Astrocyte (in vitro differentiated cells and primary cell): ENCODE measurements at regions not wholly inside any gene's neighbourhood (a gene's known extent, or its start where the extent isn't known, plus 50 kb on each side); places are given as distances from the start of the nearest gene placed in this dataset.

Experiments used
- DNase-seq: peaks from one replicate; pipeline ENCODE4 v3.0.0-alpha.2; 2010; ENCODE audit warnings: low read depth
- FAIRE-seq: peaks from 2 replicates; lab custom pipeline; 2011; peaks lifted over from hg19 to GRCh38; lab: Jason Lieb, UNC
- H2AFZ ChIP-seq: 2 replicates; pipeline ENCODE4 v1.6.0; 2012; ENCODE audit warnings: low read depth, low read length, inconsistent platforms
- H3K27ac ChIP-seq: 2 replicates; pipeline ENCODE4 v1.5.1; 2011; ENCODE audit warnings: low read depth, low read length, inconsistent platforms
- H3K27me3 ChIP-seq: 2 replicates; pipeline ENCODE4 v1.6.0; 2011; ENCODE audit warnings: low read length, inconsistent platforms; ENCODE audit not compliant: insufficient read depth
- H3K36me3 ChIP-seq: 2 replicates; pipeline ENCODE4 v1.5.1; 2011; ENCODE audit warnings: low read length, inconsistent platforms; ENCODE audit not compliant: insufficient read depth
- H3K4me1 ChIP-seq: 2 replicates; pipeline ENCODE4 v1.5.1; 2011; ENCODE audit warnings: low read length, inconsistent platforms; ENCODE audit not compliant: insufficient read depth
- H3K4me2 ChIP-seq: 2 replicates; pipeline ENCODE4 v1.6.0; 2012; ENCODE audit warnings: low read length, inconsistent platforms
- H3K4me3 ChIP-seq: 2 replicates; pipeline ENCODE4 v1.5.1; 2011; ENCODE audit warnings: low read depth, mild to moderate bottlenecking, low read length, inconsistent platforms; ENCODE audit not compliant: insufficient read depth
- H3K79me2 ChIP-seq: 2 replicates; pipeline ENCODE4 v1.6.0; 2012; ENCODE audit warnings: mild to moderate bottlenecking, low read length, inconsistent platforms; ENCODE audit not compliant: insufficient read depth
- H3K9ac ChIP-seq: 2 replicates; pipeline ENCODE4 v1.6.0; 2012; ENCODE audit warnings: mild to moderate bottlenecking, low read length, inconsistent platforms
- H3K9me3 ChIP-seq: 2 replicates; pipeline ENCODE4 v1.5.1; 2012; ENCODE audit warnings: low read depth, mild to moderate bottlenecking, low read length, inconsistent platforms; ENCODE audit not compliant: insufficient read depth
- H4K20me1 ChIP-seq: 2 replicates; pipeline ENCODE4 v1.6.0; 2012; ENCODE audit warnings: low read length, inconsistent platforms; ENCODE audit not compliant: insufficient read depth
- H3K27ac Mint-ChIP-seq: one replicate; pipeline ENCODE4 v1.8.0; 2021; ENCODE audit warnings: mild to moderate bottlenecking, mixed read lengths; ENCODE audit not compliant: unreplicated experiment
- H3K27me3 Mint-ChIP-seq: one replicate; pipeline ENCODE4 v1.8.0; 2021; ENCODE audit warnings: low read depth, mixed read lengths; ENCODE audit not compliant: unreplicated experiment
- H3K36me3 Mint-ChIP-seq: one replicate; pipeline ENCODE4 v1.8.0; 2021; ENCODE audit warnings: low read depth, mixed read lengths; ENCODE audit not compliant: unreplicated experiment
- H3K4me1 Mint-ChIP-seq: one replicate; pipeline ENCODE4 v1.8.0; 2021; ENCODE audit warnings: low read depth, mixed read lengths; ENCODE audit not compliant: unreplicated experiment
- H3K4me3 Mint-ChIP-seq: one replicate; pipeline ENCODE4 v1.8.0; 2021; ENCODE audit warnings: mild to moderate bottlenecking, moderate library complexity, mixed read lengths; ENCODE audit not compliant: unreplicated experiment
- H3K9me3 Mint-ChIP-seq: one replicate; pipeline ENCODE4 v1.8.0; 2021; ENCODE audit warnings: mild to moderate bottlenecking, mixed read lengths; ENCODE audit not compliant: unreplicated experiment
- EZH2 ChIP-seq: IDR thresholded peaks from 2 replicates; pipeline ENCODE4 v1.6.1; 2012; ENCODE audit warnings: mild to moderate bottlenecking, low read length, inconsistent platforms; ENCODE audit not compliant: insufficient read depth
- TF ChIP-seq, protein P1 (sequence below): IDR thresholded peaks from 2 replicates; pipeline ENCODE4 v1.5.1; 2011; ENCODE audit warnings: low read depth, mild to moderate bottlenecking, inconsistent platforms, low read length, moderate library complexity; ENCODE audit not compliant: insufficient read depth

DNA sequence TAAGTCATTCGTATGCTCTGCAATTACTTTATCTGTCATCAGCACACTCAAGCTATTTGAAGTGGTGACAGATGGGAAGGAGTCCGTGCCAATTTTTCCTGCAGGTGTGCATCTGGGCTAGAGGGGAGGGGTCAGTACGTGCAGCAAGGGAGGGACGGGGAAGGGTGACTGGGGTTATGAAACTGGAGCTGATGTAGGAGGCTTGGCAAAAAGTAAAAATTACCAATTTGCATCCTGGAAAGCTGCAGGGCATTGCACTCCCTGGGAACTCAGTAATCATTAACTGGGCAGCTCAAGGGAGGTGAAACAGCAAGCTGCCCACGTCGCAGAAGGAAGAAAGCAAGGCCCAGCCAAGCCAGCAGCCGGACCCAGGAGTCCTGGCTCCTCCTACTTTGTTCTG is 87.1 kb upstream of the TMEM45B start:
- TF ChIP-seq, protein P1, sequence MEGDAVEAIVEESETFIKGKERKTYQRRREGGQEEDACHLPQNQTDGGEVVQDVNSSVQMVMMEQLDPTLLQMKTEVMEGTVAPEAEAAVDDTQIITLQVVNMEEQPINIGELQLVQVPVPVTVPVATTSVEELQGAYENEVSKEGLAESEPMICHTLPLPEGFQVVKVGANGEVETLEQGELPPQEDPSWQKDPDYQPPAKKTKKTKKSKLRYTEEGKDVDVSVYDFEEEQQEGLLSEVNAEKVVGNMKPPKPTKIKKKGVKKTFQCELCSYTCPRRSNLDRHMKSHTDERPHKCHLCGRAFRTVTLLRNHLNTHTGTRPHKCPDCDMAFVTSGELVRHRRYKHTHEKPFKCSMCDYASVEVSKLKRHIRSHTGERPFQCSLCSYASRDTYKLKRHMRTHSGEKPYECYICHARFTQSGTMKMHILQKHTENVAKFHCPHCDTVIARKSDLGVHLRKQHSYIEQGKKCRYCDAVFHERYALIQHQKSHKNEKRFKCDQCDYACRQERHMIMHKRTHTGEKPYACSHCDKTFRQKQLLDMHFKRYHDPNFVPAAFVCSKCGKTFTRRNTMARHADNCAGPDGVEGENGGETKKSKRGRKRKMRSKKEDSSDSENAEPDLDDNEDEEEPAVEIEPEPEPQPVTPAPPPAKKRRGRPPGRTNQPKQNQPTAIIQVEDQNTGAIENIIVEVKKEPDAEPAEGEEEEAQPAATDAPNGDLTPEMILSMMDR, result no peak
- TF ChIP-seq EZH2, result no peak
- no peak overlapping the region for H3K27ac Mint-ChIP-seq
- FAIRE-seq, result no peak
- no peaks in the 10 kb centered on the region for H3K9me3 ChIP-seq
- H3K4me1 ChIP-seq, result no peaks in the 10 kb centered on the region
- no peaks in the 10 kb centered on the region for H3K27me3 ChIP-seq
- no peak overlapping the region for H3K27ac ChIP-seq
- H2AFZ ChIP-seq, result no peak overlapping the region
- H3K9me3 Mint-ChIP-seq, result no peaks in the 10 kb centered on the region
- H4K20me1 ChIP-seq, result no peaks in the 10 kb centered on the region
- no peaks in the 10 kb centered on the region for H3K79me2 ChIP-seq
- H3K4me3 Mint-ChIP-seq, result no peak overlapping the region
- no peak overlapping the region for H3K4me3 ChIP-seq
- DNase-seq, result no peak
- no peak overlapping the region for H3K4me2 ChIP-seq
- no peaks in the 10 kb centered on the region for H3K36me3 Mint-ChIP-seq
- peaks cover 44% of the 10 kb centered on the region for H3K27me3 Mint-ChIP-seq
- no peak overlapping the region for H3K9ac ChIP-seq
- H3K36me3 ChIP-seq, result no peaks in the 10 kb centered on the region
- H3K4me1 Mint-ChIP-seq, result peaks cover 3% of the 10 kb centered on the region

DNA sequence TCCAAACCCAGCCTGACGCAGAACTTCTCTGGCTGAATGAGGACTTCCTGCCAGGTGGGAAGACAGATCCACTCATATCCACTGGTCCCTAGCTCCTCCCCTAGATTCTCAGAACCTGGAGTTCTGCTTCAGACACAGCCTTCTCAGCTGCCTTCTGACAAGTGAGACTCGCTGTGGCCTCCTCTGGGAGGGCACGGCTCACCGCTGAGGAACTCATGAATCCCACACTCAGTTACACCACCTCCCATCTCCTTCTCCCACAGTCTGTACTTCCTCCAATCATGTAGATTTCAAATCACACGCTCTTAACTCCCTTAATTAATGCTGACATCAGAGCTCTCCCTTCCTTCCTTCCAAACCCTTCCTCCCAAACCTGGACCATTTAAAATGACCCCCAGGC is 86.4 kb upstream of the TMEM45B start:
- no peak for DNase-seq
- H3K4me1 ChIP-seq, result no peaks in the 10 kb centered on the region
- H3K36me3 Mint-ChIP-seq, result no peaks in the 10 kb centered on the region
- H3K4me1 Mint-ChIP-seq, result peaks cover 3% of the 10 kb centered on the region
- FAIRE-seq, result no peak
- no peaks in the 10 kb centered on the region for H3K27me3 ChIP-seq
- H3K27ac Mint-ChIP-seq, result no peak overlapping the region
- no peaks in the 10 kb centered on the region for H3K36me3 ChIP-seq
- H3K4me3 Mint-ChIP-seq, result no peak overlapping the region
- no peak overlapping the region for H3K27ac ChIP-seq
- no peaks in the 10 kb centered on the region for H4K20me1 ChIP-seq
- H3K9ac ChIP-seq, result no peak overlapping the region
- H3K27me3 Mint-ChIP-seq, result peaks cover 46% of the 10 kb centered on the region
- no peak overlapping the region for H3K4me3 ChIP-seq
- no peaks in the 10 kb centered on the region for H3K9me3 Mint-ChIP-seq
- no peaks in the 10 kb centered on the region for H3K9me3 ChIP-seq
- no peak overlapping the region for H3K4me2 ChIP-seq
- no peak for TF ChIP-seq EZH2
- TF ChIP-seq, protein P1, result no peak
- H2AFZ ChIP-seq, result no peak overlapping the region
- H3K79me2 ChIP-seq, result no peaks in the 10 kb centered on the region

DNA sequence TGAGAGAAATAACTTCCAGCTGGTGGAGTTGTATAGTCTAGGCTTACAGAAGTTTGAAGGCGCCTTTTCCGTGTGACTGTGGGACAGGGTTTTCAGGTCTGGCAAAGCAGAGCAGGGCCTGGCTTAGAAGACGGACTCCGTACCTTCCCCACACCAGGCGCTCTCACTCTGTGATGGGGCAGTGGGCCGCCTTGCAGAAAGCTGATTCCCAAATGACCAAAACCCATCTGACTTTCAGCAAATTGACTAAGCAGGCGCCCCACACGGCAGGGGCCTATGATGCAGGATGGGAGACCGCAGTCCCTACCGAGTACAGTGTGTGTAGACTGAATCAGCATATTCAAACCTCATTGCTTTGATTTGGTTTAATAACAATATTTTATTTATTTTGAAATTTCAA is 85.8 kb upstream of the TMEM45B start:
- TF ChIP-seq, protein P1, result no peak
- no peak for TF ChIP-seq EZH2
- H3K4me2 ChIP-seq, result no peak overlapping the region
- H4K20me1 ChIP-seq, result no peaks in the 10 kb centered on the region
- DNase-seq, result no peak
- no peak overlapping the region for H3K9ac ChIP-seq
- Mint-ChIP-seq H3K36me3 (no peaks in the 10 kb centered on the region), H3K27me3 (peaks cover 48% of the 10 kb centered on the region), H3K4me3 (no peak overlapping the region), H3K27ac (no peak overlapping the region), H3K4me1 (peaks cover 3% of the 10 kb centered on the region), H3K9me3 (no peaks in the 10 kb centered on the region)
- H3K36me3 ChIP-seq, result no peaks in the 10 kb centered on the region
- no peaks in the 10 kb centered on the region for H3K4me1 ChIP-seq
- no peaks in the 10 kb centered on the region for H3K9me3 ChIP-seq
- no peaks in the 10 kb centered on the region for H3K27me3 ChIP-seq
- H3K27ac ChIP-seq, result no peak overlapping the region
- no peaks in the 10 kb centered on the region for H3K79me2 ChIP-seq
- no peak for FAIRE-seq
- H3K4me3 ChIP-seq, result no peak overlapping the region
- no peak overlapping the region for H2AFZ ChIP-seq
